Dedifferentiated amniotic fluid mesenchymal stem cell (primary cell): ENCODE measurements at regions not wholly inside any gene's neighbourhood (a gene's known extent, or its start where the extent isn't known, plus 50 kb on each side); places are given as distances from the start of the nearest gene placed in this dataset.
"Not testable (repeated sequence)": the region's sequence is repeated elsewhere in the genome, so short reads cannot be mapped to it uniquely, and the experiment has no call there.

Source experiments
- DNase-seq: peaks from one replicate; pipeline ENCODE4 v3.0.0-alpha.2; 2016; ENCODE audit errors: extremely low spot score

DNA sequence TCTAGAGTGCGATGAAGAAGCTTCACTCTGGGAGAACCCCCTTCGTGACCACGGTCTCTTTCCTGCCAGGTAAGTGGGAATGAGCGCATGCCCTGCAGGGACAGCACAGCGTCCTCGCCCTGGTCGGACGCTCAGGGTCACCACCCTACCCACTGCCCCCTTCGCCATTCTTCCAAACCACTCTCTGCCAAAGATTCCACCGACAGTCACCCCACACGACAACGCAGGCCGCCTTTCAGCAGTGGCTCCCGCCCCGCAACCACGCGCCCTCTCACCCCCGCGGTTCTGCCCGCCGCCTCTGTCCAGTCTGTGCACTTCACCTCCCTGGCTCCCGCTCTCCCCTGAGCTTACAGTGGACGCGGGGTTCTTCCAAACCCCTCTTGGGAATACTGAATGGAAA lies 82.3 kb upstream of the FCGR1A start:
- DNase-seq: not testable (repeated sequence)

- not testable (repeated sequence) for DNase-seq
Observed at GRCh38 chr1:149700677-149701567, 81.6 kb upstream of the FCGR1A start.

GRCh38 chr1:149708192-149708853 lies 74.2 kb upstream of the FCGR1A start:
- peak; percentile 40 for DNase-seq

DNA sequence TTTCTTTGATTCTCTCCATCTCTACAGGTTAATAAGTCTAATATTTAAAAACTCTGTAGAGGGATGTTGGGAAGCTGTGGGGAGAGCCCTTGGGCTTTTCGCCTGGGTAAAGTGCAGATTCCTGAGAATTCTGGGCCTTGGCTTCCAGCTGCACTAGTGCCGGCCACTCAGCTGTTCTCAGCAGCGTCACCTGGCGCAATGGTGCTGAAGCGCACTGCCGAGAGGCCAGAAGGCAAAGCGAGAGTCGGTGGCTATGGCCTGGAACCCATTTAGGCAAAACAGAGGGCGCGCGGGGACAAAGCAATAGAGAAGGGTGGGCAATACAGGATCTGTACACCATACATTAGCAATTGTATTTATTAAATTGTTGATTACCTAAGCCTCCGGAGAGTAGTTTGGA lies 70.8 kb upstream of the FCGR1A start:
- DNase-seq: not testable (repeated sequence)

DNA sequence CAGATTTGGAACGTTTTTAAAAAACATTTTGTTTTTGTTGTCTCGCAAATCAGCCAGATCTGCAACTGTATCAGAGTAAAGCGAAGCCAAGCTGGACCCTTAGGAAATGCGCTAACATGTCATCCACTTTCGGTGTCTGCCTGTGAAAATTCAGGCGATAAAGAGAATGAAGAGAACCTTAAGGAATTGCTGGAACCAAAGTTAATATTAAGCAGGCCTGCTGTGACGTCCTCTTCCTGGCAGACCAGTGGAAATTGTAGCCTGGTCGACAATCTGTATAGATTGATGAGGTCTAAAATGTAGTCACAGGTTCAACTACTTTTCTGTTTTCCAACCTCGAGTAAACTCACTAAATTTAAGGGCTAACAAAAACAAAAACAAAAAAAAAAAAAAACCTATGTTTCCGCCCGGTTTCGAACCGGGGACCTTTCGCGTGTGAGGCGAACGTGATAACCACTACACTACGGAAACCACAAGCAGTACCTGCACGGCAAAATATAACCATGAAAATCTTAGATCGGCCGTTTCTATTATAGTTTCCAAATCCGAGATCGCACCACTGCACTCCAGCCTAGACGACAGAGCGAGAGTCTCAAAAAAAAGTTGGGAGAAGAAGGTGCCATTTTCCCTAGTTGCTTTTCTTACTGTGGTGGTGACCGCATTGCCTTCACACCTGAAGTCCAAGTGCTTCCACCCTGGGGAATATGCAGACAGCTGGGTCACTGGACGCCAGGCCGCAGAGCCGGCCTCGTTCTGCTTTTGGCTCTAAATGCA lies 70.2 kb upstream of the FCGR1A start:
- peak; percentile 59 for DNase-seq

- not testable (repeated sequence) for DNase-seq
Observed at GRCh38 chr1:149713513-149713912, 69.0 kb upstream of the FCGR1A start.

GRCh38 chr1:149713952-149714351 lies 68.5 kb upstream of the FCGR1A start:
- not testable (repeated sequence) for DNase-seq

GRCh38 chr1:149724618-149725302 lies 57.7 kb upstream of the FCGR1A start:
- not testable (repeated sequence) for DNase-seq

- not testable (repeated sequence) for DNase-seq
Observed at GRCh38 chr1:149726688-149727087, 55.8 kb upstream of the FCGR1A start.

GRCh38 chr1:149728598-149728997 lies 53.9 kb upstream of the FCGR1A start:
- not testable (repeated sequence) for DNase-seq
